Thymus (tissue), 11 donors: ENCODE measurements at regions not wholly inside any gene's neighbourhood (a gene's known extent, or its start where the extent isn't known, plus 50 kb on each side); places are given as distances from the start of the nearest gene placed in this dataset.
"Not testable (repeated sequence)": the region's sequence is repeated elsewhere in the genome, so short reads cannot be mapped to it uniquely, and the experiment has no call there.

Source experiments
- DNase-seq, 9 donors: peaks; one replicate each; pipeline ENCODE4 v3.0.0-alpha.2; 2013; ENCODE audit warnings: low spot score in 9 of 9, low read depth in 6 of 9, missing footprints in 1 of 9
- H3K27ac ChIP-seq, 2 donors: one replicate each; pipeline ENCODE4 v1.5.1; 2013; ENCODE audit warnings: control low read depth in 1 of 2, low read depth in 1 of 2, low read length in 1 of 2, mild to moderate bottlenecking in 1 of 2, moderate library complexity in 1 of 2
- H3K27me3 ChIP-seq, 2 donors: one replicate each; pipeline ENCODE4 v1.5.1; 2013; ENCODE audit warnings: low read length in 1 of 2; ENCODE audit not compliant: control insufficient read depth in 2 of 2, insufficient read depth in 1 of 2
- H3K36me3 ChIP-seq, 2 donors: one replicate each; pipeline ENCODE4 v1.5.1; 2013; ENCODE audit warnings: low read length in 1 of 2, mild to moderate bottlenecking in 1 of 2, moderate library complexity in 1 of 2; ENCODE audit not compliant: control insufficient read depth in 2 of 2, insufficient read depth in 2 of 2
- H3K4me1 ChIP-seq, 2 donors: one replicate each; pipeline ENCODE4 v1.5.1; 2013; ENCODE audit warnings: low read length in 2 of 2; ENCODE audit not compliant: control insufficient read depth in 2 of 2, insufficient read depth in 2 of 2
- H3K4me3 ChIP-seq, 2 donors: one replicate each; pipeline ENCODE4 v1.5.1; 2013; ENCODE audit warnings: low read length in 2 of 2, control low read depth in 1 of 2, mild to moderate bottlenecking in 1 of 2
- H3K9me3 ChIP-seq, 2 donors: one replicate each; pipeline ENCODE4 v1.5.1; 2013; ENCODE audit warnings: low read length in 1 of 2, mild to moderate bottlenecking in 1 of 2; ENCODE audit not compliant: control insufficient read depth in 2 of 2, insufficient read depth in 1 of 2
- WGBS: extraction: QIAGEN DNeasy Blood & Tissue Kit; methylation state at CpG from one replicate; pipeline ENCODE4 v1.1.7; 2013; 5-methylcytosine and 5-hydroxymethylcytosine counted together
- donor health status: healthy.

- no peaks in the 10 kb centered on the region for H3K9me3 ChIP-seq
- no peaks in the 10 kb centered on the region for H3K4me1 ChIP-seq
- H3K4me3 ChIP-seq, result no peak overlapping the region
- no peaks in the 10 kb centered on the region for H3K27me3 ChIP-seq
- no peaks in the 10 kb centered on the region for H3K36me3 ChIP-seq
- H3K27ac ChIP-seq, result no peak overlapping the region
- 89% methylated on average over 1 of the region's 1 CpG for WGBS
- DNase-seq, result no peak
These were observed 589.2 kb upstream of the MAN1A1 start for GRCh38 chr6:119938752-119939151.

DNA sequence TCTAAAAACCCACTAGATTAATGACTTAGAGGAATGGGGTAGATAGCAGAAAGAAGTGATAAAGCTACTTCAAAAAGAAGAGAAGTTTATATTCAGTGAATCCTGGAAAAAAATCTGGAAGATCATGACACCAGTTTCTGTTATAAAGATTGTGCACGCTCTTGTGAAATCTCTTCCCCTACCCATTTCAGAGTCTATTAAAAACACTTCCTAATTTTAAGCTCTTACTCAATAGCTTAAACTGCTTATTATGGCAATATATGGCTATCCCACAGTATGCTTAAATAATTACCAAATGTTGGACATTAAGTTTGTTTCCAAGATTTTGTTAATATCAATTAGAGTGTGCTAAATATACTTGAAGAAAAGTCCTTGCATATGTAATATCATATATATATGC, 585.3 kb upstream of the MAN1A1 start:
- no peaks in the 10 kb centered on the region for H3K9me3 ChIP-seq
- no peaks in the 10 kb centered on the region for H3K4me1 ChIP-seq
- no peak overlapping the region for H3K27ac ChIP-seq
- WGBS, result 97% methylated on average over 1 of the region's 1 CpG
- no peak for DNase-seq
- H3K27me3 ChIP-seq, result no peaks in the 10 kb centered on the region
- no peak overlapping the region for H3K4me3 ChIP-seq
- H3K36me3 ChIP-seq, result no peaks in the 10 kb centered on the region

- 81% methylated on average over 2 of the region's 2 CpGs for WGBS
These were observed 579.6 kb upstream of the MAN1A1 start for GRCh38 chr6:119929121-119929520.

DNA sequence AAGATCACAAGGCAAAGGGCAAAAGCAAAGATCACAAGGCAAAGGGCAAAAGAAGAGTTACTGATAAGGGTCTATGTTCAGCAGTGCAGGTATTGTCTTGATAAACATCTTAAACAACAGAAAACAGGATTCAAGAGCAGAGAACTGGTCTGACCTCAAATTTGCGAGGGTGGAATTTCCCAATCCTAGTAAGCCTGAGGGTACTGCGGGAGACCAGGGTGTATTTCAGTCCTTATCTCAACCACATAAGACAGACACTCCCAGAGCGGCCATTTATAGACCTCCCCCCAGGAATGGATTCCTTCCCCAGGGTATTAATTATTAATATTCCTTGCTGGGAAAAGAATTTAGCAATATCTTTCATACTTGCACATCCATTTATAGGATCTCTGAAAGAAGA, 575.3 kb upstream of the MAN1A1 start:
- not testable (repeated sequence) for DNase-seq, H3K4me1 ChIP-seq, H3K4me3 ChIP-seq, H3K9me3 ChIP-seq, H3K27ac ChIP-seq, H3K27me3 ChIP-seq, H3K36me3 ChIP-seq
- WGBS, result 99% methylated on average over 3 of the region's 3 CpGs

More at GRCh38 chr6:119929121-119929520, 579.6 kb upstream of the MAN1A1 start:
- H3K27me3 ChIP-seq, result no peaks in the 10 kb centered on the region
- no peaks in the 10 kb centered on the region for H3K4me1 ChIP-seq
- H3K4me3 ChIP-seq, result no peak overlapping the region
- H3K9me3 ChIP-seq, result no peaks in the 10 kb centered on the region
- no peak for DNase-seq
- H3K27ac ChIP-seq, result no peak overlapping the region
- H3K36me3 ChIP-seq, result no peaks in the 10 kb centered on the region

DNA sequence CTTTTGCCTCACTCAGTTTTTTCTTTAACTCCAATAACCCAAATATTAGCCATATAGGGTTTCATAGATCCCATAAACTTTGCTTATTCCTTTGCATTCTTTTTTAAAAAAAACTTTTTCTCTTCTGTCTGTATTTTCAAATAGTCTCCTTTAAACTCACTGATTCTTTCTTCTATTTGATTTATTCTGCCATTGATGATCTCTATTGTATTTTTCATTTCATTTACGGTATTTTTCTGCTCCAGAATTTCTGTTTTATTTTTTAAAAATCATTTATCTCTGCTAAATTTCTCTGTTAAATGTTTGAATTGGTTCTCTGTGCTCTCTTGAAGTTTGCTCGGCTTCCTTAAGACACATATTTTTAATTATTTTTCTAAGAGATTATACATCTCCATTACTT, 573.3 kb upstream of the MAN1A1 start:
- Histone ChIP-seq H3K9me3 (no peaks in the 10 kb centered on the region), H3K4me3 (no peak overlapping the region), H3K36me3 (no peaks in the 10 kb centered on the region), H3K4me1 (no peaks in the 10 kb centered on the region), H3K27me3 (no peaks in the 10 kb centered on the region), H3K27ac (no peak overlapping the region)
- no peak for DNase-seq
- WGBS, result 47% methylated on average over 2 of the region's 2 CpGs

GRCh38 chr6:119921491-119922010, 572.0 kb upstream of the MAN1A1 start:
- Histone ChIP-seq H3K4me1 (no peaks in the 10 kb centered on the region), H3K9me3 (no peaks in the 10 kb centered on the region), H3K4me3 (no peak overlapping the region), H3K27me3 (no peaks in the 10 kb centered on the region), H3K27ac (no peak overlapping the region), H3K36me3 (no peaks in the 10 kb centered on the region)
- DNase-seq, result no peak

GRCh38 chr6:119917186-119917585, 567.6 kb upstream of the MAN1A1 start:
- H3K4me1 ChIP-seq, result no peaks in the 10 kb centered on the region
- no peak for DNase-seq
- no peaks in the 10 kb centered on the region for H3K27me3 ChIP-seq
- H3K36me3 ChIP-seq, result no peaks in the 10 kb centered on the region
- no peaks in the 10 kb centered on the region for H3K9me3 ChIP-seq
- H3K4me3 ChIP-seq, result no peak overlapping the region
- 90% methylated on average over 1 of the region's 1 CpG for WGBS
- H3K27ac ChIP-seq, result no peak overlapping the region

DNA sequence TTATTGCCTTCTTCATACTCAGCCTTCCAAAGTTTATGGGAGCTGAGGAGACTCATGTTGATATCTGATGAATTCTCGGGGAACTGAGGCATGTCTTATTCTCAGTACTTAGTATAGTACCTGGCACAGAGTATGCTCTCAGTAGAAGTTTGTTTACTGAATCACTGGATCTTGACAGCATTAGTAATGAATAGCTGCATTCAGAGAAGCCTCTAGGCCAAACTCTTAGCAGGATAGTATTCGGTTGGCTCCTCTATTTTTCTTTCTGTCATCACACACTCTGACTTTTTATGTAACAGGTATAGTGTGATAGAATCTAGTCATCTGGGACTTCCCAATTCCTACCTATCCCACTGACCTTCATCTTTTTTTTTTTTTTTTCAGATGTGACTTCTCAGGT, 566.4 kb upstream of the MAN1A1 start:
- Histone ChIP-seq H3K9me3 (no peaks in the 10 kb centered on the region), H3K27ac (no peak overlapping the region), H3K4me1 (no peaks in the 10 kb centered on the region), H3K27me3 (no peaks in the 10 kb centered on the region), H3K36me3 (no peaks in the 10 kb centered on the region), H3K4me3 (no peak overlapping the region)
- WGBS, result 97% methylated on average over 2 of the region's 2 CpGs
- DNase-seq, result no peak

DNA sequence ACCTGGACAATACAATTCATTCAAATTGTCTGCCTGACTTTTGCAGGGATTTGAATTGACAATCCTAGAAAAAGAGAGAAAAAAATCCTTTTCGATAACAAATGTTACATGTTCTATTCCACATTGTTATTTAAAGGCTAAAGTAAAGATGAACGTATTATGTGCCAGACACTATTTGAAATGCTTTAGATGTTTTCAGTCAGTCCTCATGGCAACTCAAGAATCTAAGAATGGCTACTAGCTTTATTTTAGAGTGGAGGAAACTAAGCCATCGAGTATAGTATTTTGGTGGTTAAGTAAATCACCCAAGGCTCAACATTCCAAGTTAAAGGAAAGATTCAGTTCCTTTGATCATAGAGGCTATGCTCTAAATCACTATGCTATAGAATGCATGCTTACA, 558.6 kb upstream of the MAN1A1 start:
- WGBS, result 61% methylated on average over 3 of the region's 3 CpGs
- H3K27ac ChIP-seq, result no peak overlapping the region

DNA sequence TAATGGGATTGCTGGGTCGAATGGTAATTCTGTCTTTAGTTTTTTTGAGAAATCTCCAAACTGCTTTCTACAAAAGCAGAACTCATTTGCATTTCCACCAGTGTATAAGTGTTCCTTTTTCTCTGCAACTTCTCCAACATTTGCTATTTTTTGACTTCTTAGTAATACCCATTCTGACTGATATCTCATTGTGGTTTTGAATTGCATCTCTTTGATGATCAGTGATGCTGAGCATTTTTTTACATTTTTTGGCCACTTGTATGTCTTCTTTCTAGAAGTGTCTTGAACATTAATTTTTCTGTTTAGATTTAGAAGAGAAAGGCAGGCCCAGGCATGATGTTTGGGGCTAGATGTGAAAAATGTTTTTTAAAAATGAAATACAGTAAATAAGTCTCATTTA, 553.1 kb upstream of the MAN1A1 start:
- no peak overlapping the region for H3K27ac ChIP-seq
- no peak for DNase-seq
- WGBS, result 64% methylated on average over 1 of the region's 1 CpG
- H3K4me1 ChIP-seq, result no peaks in the 10 kb centered on the region
- no peaks in the 10 kb centered on the region for H3K9me3 ChIP-seq
- H3K27me3 ChIP-seq, result no peaks in the 10 kb centered on the region
- no peaks in the 10 kb centered on the region for H3K36me3 ChIP-seq
- no peak overlapping the region for H3K4me3 ChIP-seq

More for the DNA sequence above, 558.6 kb upstream of the MAN1A1 start:
- H3K4me1 ChIP-seq, result no peaks in the 10 kb centered on the region
- H3K9me3 ChIP-seq, result no peaks in the 10 kb centered on the region
- no peaks in the 10 kb centered on the region for H3K27me3 ChIP-seq
- H3K4me3 ChIP-seq, result no peak overlapping the region
- no peak for DNase-seq
- no peaks in the 10 kb centered on the region for H3K36me3 ChIP-seq
